Natural killer cell treated with Interleukin-12 subunit alpha and Interleukin-12 subunit beta and Interleukin-15 and Interleukin-18, amount 100 ng/mL, for 72 hours (primary cell): ENCODE measurements at regions not wholly inside any gene's neighbourhood (a gene's known extent, or its start where the extent isn't known, plus 50 kb on each side); places are given as distances from the start of the nearest gene placed in this dataset.
"Not testable (repeated sequence)": the region's sequence is repeated elsewhere in the genome, so short reads cannot be mapped to it uniquely, and the experiment has no call there.

Source experiments
- ATAC-seq, 2 donors: fragments of 150-1000 bp; cut with Tn5 transposase in 1 of 2; sonication (Bioruptor Pico), chemical (Tn5 transposase) in 1 of 2; 2 replicates each; pipeline ENCODE4 v1.10.0; 2021
- DNase-seq: peaks from one replicate; pipeline ENCODE4 v3.0.0; 2022; ENCODE audit warnings: low spot score
- H3K27ac Mint-ChIP-seq, 2 donors: 1 replicate in 1 of 2; 2 replicates in 1 of 2; pipeline ENCODE4 v1.8.0; 2022; ENCODE audit warnings: mixed read lengths in 2 of 2, mild to moderate bottlenecking in 1 of 2, moderate library complexity in 1 of 2
- H3K27me3 Mint-ChIP-seq, 2 donors: 1 replicate in 1 of 2; 2 replicates in 1 of 2; pipeline ENCODE4 v1.8.0; 2022; ENCODE audit warnings: mixed read lengths in 2 of 2
- H3K36me3 Mint-ChIP-seq: one replicate; pipeline ENCODE4 v1.8.0; 2022; ENCODE audit warnings: mixed read lengths
- H3K4me1 Mint-ChIP-seq, 2 donors: 1 replicate in 1 of 2; 2 replicates in 1 of 2; pipeline ENCODE4 v1.8.0; 2022; ENCODE audit warnings: low read depth in 2 of 2, mixed read lengths in 2 of 2, mild to moderate bottlenecking in 1 of 2
- H3K4me3 Mint-ChIP-seq: one replicate; pipeline ENCODE4 v1.8.0; 2022; ENCODE audit warnings: mixed read lengths
- H3K9me3 Mint-ChIP-seq: 2 replicates; pipeline ENCODE4 v1.8.0; 2022; ENCODE audit warnings: mixed read lengths

DNA sequence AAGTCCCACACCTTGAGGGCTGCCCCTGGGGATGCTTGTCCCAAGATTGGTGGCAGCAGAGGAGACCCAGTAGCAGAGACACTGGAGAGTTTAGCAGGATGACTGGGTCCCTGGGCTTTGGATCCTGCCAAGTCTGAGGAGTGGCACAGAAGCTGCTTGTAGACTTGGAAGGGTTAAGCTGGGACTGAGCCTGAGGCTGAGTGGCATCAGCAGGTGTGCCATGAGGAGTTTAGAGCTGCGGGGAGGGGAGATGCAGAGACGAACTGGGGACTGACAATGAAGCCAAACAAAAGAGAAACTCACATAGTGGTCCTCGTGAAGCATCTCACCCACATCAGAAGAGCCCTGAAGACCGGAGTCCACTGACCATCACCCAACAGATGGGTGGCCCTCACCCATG lies 329.7 kb upstream of the KLHL29 start:
- DNase-seq, result no peak
- H3K36me3 Mint-ChIP-seq, result no peaks in the 10 kb centered on the region
- H3K27me3 Mint-ChIP-seq, result no peaks in the 10 kb centered on the region
- H3K4me3 Mint-ChIP-seq, result no peak overlapping the region
- no peaks in the 10 kb centered on the region for H3K4me1 Mint-ChIP-seq
- ATAC-seq, result no peak
- H3K27ac Mint-ChIP-seq, result no peak overlapping the region
- no peaks in the 10 kb centered on the region for H3K9me3 Mint-ChIP-seq

DNA sequence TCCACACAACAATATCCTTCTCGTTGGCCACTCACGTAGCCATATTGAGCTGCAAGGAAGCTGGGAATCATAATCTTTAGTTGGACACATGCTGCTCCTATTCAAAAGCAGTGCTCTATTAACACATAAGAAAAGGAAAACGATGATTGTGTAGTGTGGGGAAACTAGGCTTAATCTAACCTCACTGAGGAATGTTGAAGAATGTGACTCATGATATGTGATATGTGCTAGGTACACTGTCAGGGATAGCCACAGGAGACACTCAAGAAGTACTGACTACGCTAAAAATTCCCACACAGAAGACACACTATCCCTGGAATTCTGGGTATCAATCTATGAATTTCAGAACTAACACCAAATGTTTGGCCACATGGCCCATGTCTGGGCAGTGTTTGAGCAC lies 328.1 kb upstream of the KLHL29 start:
- not testable (repeated sequence) for H3K9me3 Mint-ChIP-seq, H3K27ac Mint-ChIP-seq, ATAC-seq, H3K27me3 Mint-ChIP-seq, H3K36me3 Mint-ChIP-seq, H3K4me3 Mint-ChIP-seq, H3K4me1 Mint-ChIP-seq, DNase-seq

DNA sequence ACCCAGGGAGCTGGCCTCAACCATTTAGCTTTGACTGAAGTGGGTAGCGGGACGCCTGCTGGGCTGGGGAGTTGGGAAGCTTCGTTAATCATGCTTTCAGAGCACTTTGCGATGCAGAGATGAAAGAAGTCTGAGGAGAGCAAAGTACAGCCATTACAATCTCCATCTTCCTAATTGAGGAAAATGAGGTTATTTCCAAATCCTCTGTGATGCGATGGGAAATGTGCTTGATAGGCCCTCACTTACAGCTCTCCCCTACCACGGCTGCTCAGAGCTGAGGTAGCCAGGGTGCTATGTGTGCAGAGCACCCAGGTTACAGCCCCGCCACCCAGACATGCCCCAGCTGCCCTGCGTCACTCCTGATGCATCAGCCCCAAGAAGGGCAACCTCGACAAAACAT lies 326.5 kb upstream of the KLHL29 start:
- Mint-ChIP-seq H3K27me3 (no peaks in the 10 kb centered on the region), H3K4me1 (no peaks in the 10 kb centered on the region), H3K27ac (no peak overlapping the region), H3K36me3 (no peaks in the 10 kb centered on the region), H3K4me3 (no peak overlapping the region), H3K9me3 (peaks cover 4% of the 10 kb centered on the region)
- ATAC-seq (no peak), DNase-seq (no peak)

GRCh38 chr2:23065210-23065609 lies 319.8 kb upstream of the KLHL29 start:
- Mint-ChIP-seq H3K36me3 (no peaks in the 10 kb centered on the region), H3K4me3 (no peak overlapping the region), H3K27me3 (no peaks in the 10 kb centered on the region), H3K27ac (no peak overlapping the region), H3K9me3 (peaks cover 8% of the 10 kb centered on the region), H3K4me1 (no peaks in the 10 kb centered on the region)
- ATAC-seq (no peak), DNase-seq (no peak)

DNA sequence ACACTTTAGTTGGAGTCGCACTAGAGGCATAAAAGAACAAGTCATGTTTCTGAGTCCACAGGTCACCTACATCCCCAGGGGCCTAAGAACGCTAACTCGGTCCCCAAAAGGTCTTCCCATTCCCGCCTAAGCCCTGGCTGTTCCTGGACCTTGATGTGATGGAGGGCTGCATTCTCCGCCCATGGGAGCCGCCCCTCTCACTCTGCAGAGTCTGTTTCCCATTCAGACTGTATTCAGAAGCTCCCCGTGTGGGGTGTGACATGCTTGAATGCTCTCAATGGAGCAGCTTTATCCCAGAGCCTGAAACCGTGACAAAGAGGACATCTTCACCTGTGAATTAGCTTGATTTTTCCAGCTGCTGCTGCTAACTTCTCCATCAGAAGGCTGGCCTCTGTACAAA lies 319.0 kb upstream of the KLHL29 start:
- ATAC-seq (no peak), DNase-seq (no peak)
- H3K27ac Mint-ChIP-seq, result no peak overlapping the region
- no peaks in the 10 kb centered on the region for H3K27me3 Mint-ChIP-seq
- no peaks in the 10 kb centered on the region for H3K36me3 Mint-ChIP-seq
- H3K9me3 Mint-ChIP-seq, result peaks cover 8% of the 10 kb centered on the region
- no peak overlapping the region for H3K4me3 Mint-ChIP-seq
- no peaks in the 10 kb centered on the region for H3K4me1 Mint-ChIP-seq

DNA sequence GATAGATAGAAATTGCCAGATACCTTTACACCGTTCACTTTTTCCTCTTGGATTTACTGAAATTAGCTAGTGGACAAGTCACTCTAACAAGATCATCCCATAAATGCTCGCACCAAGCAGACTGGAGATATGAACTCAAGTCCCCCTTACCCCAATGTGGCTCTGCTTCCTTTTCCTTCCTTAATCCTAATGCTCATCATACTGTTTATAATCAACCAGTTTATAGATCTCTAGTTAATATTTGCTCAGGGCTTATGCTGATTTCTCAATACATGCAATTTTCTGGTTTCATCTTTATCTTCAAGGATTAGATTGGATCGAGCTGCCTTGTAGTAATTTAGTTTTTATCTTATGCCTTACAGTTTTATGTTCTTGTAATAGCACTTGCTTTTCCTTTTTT lies 318.3 kb upstream of the KLHL29 start:
- Mint-ChIP-seq H3K9me3 (peaks cover 8% of the 10 kb centered on the region), H3K4me1 (no peaks in the 10 kb centered on the region), H3K4me3 (no peak overlapping the region), H3K36me3 (no peaks in the 10 kb centered on the region), H3K27me3 (no peaks in the 10 kb centered on the region), H3K27ac (no peak overlapping the region)
- ATAC-seq (no peak), DNase-seq (no peak)

- Mint-ChIP-seq H3K27me3 (no peaks in the 10 kb centered on the region), H3K9me3 (peaks cover 4% of the 10 kb centered on the region), H3K4me3 (no peak overlapping the region), H3K36me3 (no peaks in the 10 kb centered on the region), H3K27ac (no peak overlapping the region), H3K4me1 (no peaks in the 10 kb centered on the region)
- ATAC-seq (no peak), DNase-seq (no peak)
Measured at GRCh38 chr2:23069156-23069555, 315.8 kb upstream of the KLHL29 start.

DNA sequence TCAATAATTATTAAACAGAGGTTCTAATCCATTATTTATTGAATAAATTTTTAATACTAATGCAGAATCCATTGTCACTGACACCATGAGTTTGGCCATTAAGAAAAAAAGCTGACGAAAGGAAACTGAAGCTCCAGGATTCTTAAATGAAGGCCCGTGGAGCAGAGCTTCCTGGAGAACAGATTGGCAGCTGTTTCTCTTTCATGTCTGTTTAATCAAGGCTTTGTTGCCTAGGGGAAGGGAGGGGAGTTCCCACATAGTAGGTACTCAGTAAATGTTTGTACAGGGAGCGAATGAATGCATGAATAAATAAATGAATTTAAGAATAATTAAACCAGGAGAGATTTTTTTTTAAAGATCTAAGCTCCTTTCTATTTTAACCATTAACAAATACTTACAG lies 315.1 kb upstream of the KLHL29 start:
- DNase-seq (no peak), ATAC-seq (no peak)
- Mint-ChIP-seq H3K9me3 (peaks cover 4% of the 10 kb centered on the region), H3K36me3 (no peaks in the 10 kb centered on the region), H3K27me3 (no peaks in the 10 kb centered on the region), H3K27ac (no peak overlapping the region), H3K4me1 (no peaks in the 10 kb centered on the region), H3K4me3 (no peak overlapping the region)

DNA sequence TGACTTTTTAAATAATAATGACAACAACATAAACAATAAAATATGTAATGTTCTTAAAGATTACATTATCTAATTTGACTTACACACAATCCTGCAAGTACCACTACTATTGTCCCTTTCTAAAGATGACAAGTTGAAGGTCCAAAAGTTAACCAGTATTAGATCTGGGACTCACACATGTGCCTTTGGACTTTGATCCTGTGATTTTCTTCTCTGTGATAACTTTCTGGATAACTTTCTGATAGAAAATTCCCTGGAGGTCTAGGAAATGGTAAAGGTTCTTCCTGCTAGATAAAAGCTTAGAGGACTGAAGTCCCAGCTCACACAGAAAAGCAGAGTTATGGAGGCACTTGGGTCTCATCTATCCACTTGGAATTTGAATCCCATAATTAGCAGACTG lies 311.9 kb upstream of the KLHL29 start:
- no peak overlapping the region for H3K27ac Mint-ChIP-seq
- ATAC-seq (no peak), DNase-seq (no peak)
- peaks cover 0 to 4% of the 10 kb centered on the region in 2 donors for H3K27me3 Mint-ChIP-seq
- no peaks in the 10 kb centered on the region for H3K36me3 Mint-ChIP-seq
- H3K4me3 Mint-ChIP-seq, result no peak overlapping the region
- peaks cover 5% of the 10 kb centered on the region for H3K9me3 Mint-ChIP-seq
- H3K4me1 Mint-ChIP-seq, result no peaks in the 10 kb centered on the region

GRCh38 chr2:23073671-23074070 lies 311.3 kb upstream of the KLHL29 start:
- no peak overlapping the region for H3K4me3 Mint-ChIP-seq

DNA sequence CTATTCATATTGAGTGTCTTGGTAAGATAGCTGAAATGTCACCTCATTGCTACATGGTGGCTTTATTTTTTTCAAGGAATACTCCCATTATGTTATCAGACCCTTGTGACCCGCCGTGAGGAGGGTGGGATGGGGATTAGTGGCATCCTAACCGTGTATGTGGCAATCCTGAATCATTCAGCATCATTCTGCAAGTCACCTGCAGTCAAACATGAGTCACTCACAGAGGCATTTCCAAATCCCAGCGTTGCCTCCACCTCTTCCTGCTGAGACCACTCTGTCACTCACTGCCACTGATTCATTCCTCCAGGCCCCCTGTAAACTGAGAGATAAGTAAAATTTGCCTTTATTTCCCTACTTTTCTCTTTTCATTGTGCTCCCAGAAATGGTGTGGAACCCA lies 307.4 kb upstream of the KLHL29 start:
- DNase-seq (no peak), ATAC-seq (no peak)
- Mint-ChIP-seq H3K9me3 (peaks cover 7% of the 10 kb centered on the region), H3K4me1 (no peaks in the 10 kb centered on the region), H3K27me3 (peaks cover 0 to 4% of the 10 kb centered on the region in 2 donors), H3K36me3 (no peaks in the 10 kb centered on the region), H3K27ac (no peak overlapping the region), H3K4me3 (no peak overlapping the region)

More at GRCh38 chr2:23073671-23074070, 311.3 kb upstream of the KLHL29 start:
- no peak for DNase-seq
- Mint-ChIP-seq H3K36me3 (no peaks in the 10 kb centered on the region), H3K4me1 (no peaks in the 10 kb centered on the region), H3K27me3 (peaks cover 0 to 4% of the 10 kb centered on the region in 2 donors), H3K27ac (no peak overlapping the region), H3K9me3 (peaks cover 3% of the 10 kb centered on the region)
- no peak for ATAC-seq

- DNase-seq (no peak), ATAC-seq (no peak)
- H3K27ac Mint-ChIP-seq, result no peak overlapping the region
- no peaks in the 10 kb centered on the region for H3K36me3 Mint-ChIP-seq
- H3K9me3 Mint-ChIP-seq, result peaks cover 17% of the 10 kb centered on the region
- H3K4me1 Mint-ChIP-seq, result no peaks in the 10 kb centered on the region
- H3K4me3 Mint-ChIP-seq, result no peak overlapping the region
- H3K27me3 Mint-ChIP-seq, result peaks cover 0 to 4% of the 10 kb centered on the region in 2 donors
Measured at GRCh38 chr2:23078784-23079434, 306.1 kb upstream of the KLHL29 start.

DNA sequence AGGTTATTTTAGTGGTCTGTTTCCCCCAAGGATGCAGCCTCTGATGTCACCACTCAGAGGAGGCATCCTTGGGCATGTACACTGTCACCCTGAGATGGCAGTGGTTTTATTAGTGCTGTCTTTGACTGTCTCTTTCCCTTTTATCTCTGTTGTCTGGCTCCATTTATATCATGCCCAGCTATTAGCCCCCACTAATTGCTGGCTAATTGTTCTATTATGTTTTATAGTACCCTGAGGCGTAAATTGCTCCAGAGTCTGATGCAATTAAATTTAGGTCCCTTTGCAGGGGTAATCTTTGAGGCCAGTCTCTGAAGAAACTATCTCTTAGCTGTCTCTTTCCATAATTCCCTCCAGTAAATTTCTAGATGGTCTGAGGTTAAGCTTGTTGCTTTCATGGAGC lies 301.0 kb upstream of the KLHL29 start:
- H3K27me3 Mint-ChIP-seq, result no peaks in the 10 kb centered on the region
- no peak overlapping the region for H3K27ac Mint-ChIP-seq
- H3K9me3 Mint-ChIP-seq, result peaks cover 18% of the 10 kb centered on the region
- DNase-seq (no peak), ATAC-seq (no peak)
- no peaks in the 10 kb centered on the region for H3K4me1 Mint-ChIP-seq
- H3K36me3 Mint-ChIP-seq, result no peaks in the 10 kb centered on the region
- no peak overlapping the region for H3K4me3 Mint-ChIP-seq

DNA sequence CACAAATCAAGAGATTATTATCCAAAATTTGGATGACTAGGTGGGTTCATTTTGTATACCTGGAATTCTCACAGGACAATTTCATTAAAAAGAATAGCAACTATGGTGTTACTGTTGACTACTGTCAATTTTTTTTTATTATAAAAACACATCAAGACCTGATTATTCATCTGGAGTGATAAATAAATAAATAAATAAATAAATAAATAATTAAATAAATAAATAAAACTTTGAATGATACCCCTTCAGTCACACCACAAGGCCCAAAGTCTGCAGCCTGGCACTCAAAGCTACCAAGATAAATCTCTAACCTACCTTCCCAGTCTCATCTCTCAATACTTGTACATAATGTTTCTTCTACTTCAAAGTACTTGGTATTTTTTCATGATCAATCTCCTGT lies 294.0 kb upstream of the KLHL29 start:
- H3K4me3 Mint-ChIP-seq, result no peak overlapping the region
- H3K27ac Mint-ChIP-seq, result no peak overlapping the region
- H3K9me3 Mint-ChIP-seq, result peaks cover 19% of the 10 kb centered on the region
- no peaks in the 10 kb centered on the region for H3K36me3 Mint-ChIP-seq
- no peaks in the 10 kb centered on the region for H3K4me1 Mint-ChIP-seq
- DNase-seq (no peak), ATAC-seq (no peak)
- no peaks in the 10 kb centered on the region for H3K27me3 Mint-ChIP-seq

GRCh38 chr2:23091900-23092299 lies 293.1 kb upstream of the KLHL29 start:
- no peak for ATAC-seq
- Mint-ChIP-seq H3K9me3 (peaks cover 19% of the 10 kb centered on the region), H3K27me3 (no peaks in the 10 kb centered on the region), H3K27ac (no peak overlapping the region), H3K4me3 (no peak overlapping the region), H3K4me1 (no peaks in the 10 kb centered on the region), H3K36me3 (no peaks in the 10 kb centered on the region)
- no peak for DNase-seq
